ENCODE measurements at regions not wholly inside any gene's neighbourhood (a gene's known extent, or its start where the extent isn't known, plus 50 kb on each side); places are given as distances from the start of the nearest gene placed in this dataset.
"Not testable (repeated sequence)": the region's sequence is repeated elsewhere in the genome, so short reads cannot be mapped to it uniquely, and the experiment has no call there.

- DNase-seq, result no peak
- H3K36me3 ChIP-seq (ENCODE audit: control insufficient read depth, insufficient read depth, low read length), result no peaks in the 10 kb centered on the region
- H3K4me1 ChIP-seq (ENCODE audit: control insufficient read depth, insufficient read depth, low read length), result no peaks in the 10 kb centered on the region
- H3K4me3 ChIP-seq (ENCODE audit: low read length), result no peak overlapping the region
- H3K9me3 ChIP-seq (ENCODE audit: control insufficient read depth, low read depth, low read length), result no peaks in the 10 kb centered on the region
- no peak overlapping the region for H3K27ac ChIP-seq (ENCODE audit: low read length)
- no peaks in the 10 kb centered on the region for H3K27me3 ChIP-seq (ENCODE audit: control insufficient read depth, insufficient read depth, low read length)
Observed at GRCh38 chr2:53610260-53610659, 157.3 kb upstream of the CHAC2 start.

DNA sequence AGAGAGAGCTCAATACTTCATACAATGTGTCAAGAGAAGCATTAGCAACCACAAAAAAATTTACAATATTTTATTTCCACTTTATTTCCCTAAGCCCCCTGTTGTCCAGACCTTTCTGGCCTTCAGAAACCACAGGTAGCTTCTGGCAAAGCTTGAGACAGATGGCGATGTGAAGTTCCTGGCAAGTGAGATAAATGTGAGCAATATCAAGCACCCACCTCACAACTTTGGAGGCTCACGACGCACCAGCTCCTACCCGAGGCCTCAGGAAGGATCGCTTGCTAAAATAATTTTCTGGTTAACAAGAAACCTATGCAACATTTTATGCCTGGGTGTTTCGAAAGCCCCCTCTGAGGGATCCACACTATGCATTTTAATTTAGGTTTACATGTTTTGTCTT, 158.1 kb upstream of the CHAC2 start:
- 100% methylated on average over 1 of the region's 6 CpGs for WGBS (ENCODE audit: insufficient coverage, low lambda C conversion rate)
- Histone ChIP-seq H3K36me3 (ENCODE audit: control insufficient read depth, insufficient read depth, low read length) (no peaks in the 10 kb centered on the region), H3K27ac (ENCODE audit: low read length) (no peak overlapping the region), H3K27me3 (ENCODE audit: control insufficient read depth, insufficient read depth, low read length) (no peaks in the 10 kb centered on the region), H3K9me3 (ENCODE audit: control insufficient read depth, low read depth, low read length) (no peaks in the 10 kb centered on the region), H3K4me3 (ENCODE audit: low read length) (no peak overlapping the region), H3K4me1 (ENCODE audit: control insufficient read depth, insufficient read depth, low read length) (no peaks in the 10 kb centered on the region)
- no peak for DNase-seq

DNA sequence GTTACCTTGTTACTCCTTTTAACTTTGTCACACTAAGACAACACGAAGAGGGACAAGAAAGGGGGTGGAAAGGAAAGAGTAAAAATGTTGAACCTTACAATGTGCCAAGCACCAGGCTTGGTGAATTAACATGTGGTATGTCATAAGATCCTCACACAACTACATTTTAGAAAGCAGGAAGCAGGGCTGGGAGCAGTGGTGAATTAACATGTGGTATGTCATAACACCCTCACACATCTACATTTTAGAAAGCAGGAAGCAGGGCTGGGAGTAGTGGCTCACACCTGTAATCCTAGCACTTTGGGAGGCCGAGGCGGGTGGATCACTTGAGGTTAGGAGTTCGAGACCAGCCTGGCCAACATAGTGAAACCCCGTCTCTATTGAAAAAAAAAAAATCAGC, 159.3 kb upstream of the CHAC2 start:
- DNase-seq, result no peak
- H3K4me1 ChIP-seq (ENCODE audit: control insufficient read depth, insufficient read depth, low read length), result no peaks in the 10 kb centered on the region
- no peaks in the 10 kb centered on the region for H3K9me3 ChIP-seq (ENCODE audit: control insufficient read depth, low read depth, low read length)
- H3K36me3 ChIP-seq (ENCODE audit: control insufficient read depth, insufficient read depth, low read length), result no peaks in the 10 kb centered on the region
- no peak overlapping the region for H3K4me3 ChIP-seq (ENCODE audit: low read length)
- H3K27ac ChIP-seq (ENCODE audit: low read length), result no peak overlapping the region
- WGBS (ENCODE audit: insufficient coverage, low lambda C conversion rate), result no CpG with 5 or more reads among the region's 5 CpGs
- no peaks in the 10 kb centered on the region for H3K27me3 ChIP-seq (ENCODE audit: control insufficient read depth, insufficient read depth, low read length)

DNA sequence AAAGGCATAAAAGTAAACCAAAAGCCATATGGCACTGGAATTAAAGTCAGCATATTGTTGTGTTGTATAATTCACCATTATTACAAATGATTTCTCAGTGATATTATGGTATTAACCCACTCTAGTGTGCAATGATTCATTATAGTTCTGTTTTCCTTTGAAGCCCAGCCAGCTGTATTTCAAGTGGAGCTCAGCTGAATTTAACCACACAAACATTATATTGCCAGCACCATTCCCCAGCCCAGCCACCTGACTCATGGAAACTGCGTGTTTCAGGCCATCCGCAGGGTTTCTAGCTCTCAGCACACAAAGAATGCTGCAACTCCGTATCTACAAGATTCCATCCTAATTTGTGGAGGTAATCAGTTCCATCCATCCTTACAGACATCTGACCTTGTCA, 166.8 kb upstream of the CHAC2 start:
- Histone ChIP-seq H3K36me3 (ENCODE audit: control insufficient read depth, insufficient read depth, low read length) (no peaks in the 10 kb centered on the region), H3K9me3 (ENCODE audit: control insufficient read depth, low read depth, low read length) (no peaks in the 10 kb centered on the region), H3K4me3 (ENCODE audit: low read length) (no peak overlapping the region), H3K27ac (ENCODE audit: low read length) (no peak overlapping the region), H3K27me3 (ENCODE audit: control insufficient read depth, insufficient read depth, low read length) (no peaks in the 10 kb centered on the region), H3K4me1 (ENCODE audit: control insufficient read depth, insufficient read depth, low read length) (no peaks in the 10 kb centered on the region)
- WGBS (ENCODE audit: insufficient coverage, low lambda C conversion rate), result no CpG with 5 or more reads among the region's 3 CpGs
- peak in 1 of 2 donors; percentile 3 for DNase-seq

DNA sequence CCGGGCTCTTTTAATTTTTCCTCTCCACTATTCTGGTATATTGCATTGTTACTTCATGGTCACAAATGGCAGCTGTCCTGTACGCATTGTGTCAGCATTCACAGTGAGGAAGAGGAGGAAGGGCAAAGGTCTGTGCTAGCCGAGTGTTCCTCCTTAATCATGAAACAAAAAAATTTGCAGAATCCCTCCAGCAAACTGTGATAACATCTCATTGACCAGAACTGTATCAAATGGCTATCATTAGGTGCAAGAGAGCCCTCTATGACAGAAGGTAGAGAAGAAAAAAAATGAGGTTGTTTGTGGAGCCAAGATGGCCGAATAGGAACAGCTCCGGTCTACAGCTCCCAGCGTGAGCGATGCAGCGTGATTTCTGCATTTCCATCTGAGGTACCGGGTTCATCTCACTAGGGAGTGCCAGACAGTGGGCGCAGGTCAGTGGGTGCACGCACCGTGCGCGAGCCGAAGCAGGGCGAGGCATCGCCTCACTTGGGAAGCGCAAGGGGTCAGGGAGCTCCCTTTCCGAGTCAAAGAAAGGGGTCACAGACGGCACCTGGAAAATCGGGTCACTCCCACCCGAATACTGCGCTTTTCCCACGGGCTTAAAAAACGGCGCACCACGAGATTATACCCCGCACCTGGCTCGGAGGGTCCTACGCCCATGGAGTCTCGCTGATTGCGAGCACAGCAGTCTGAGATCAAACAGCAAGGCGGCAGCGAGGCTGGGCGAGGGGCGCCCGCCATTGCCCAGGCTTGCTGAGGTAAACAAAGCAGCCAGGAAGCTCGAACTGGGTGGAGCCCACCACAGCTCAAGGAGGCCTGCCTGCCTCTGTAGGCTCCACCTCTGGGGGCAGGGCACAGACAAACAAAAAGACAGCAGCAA, 180.6 kb upstream of the CHAC2 start:
- not testable (repeated sequence) for DNase-seq; H3K27ac ChIP-seq (ENCODE audit: low read length); H3K36me3 ChIP-seq (ENCODE audit: control insufficient read depth, insufficient read depth, low read length); H3K9me3 ChIP-seq (ENCODE audit: control insufficient read depth, low read depth, low read length); H3K4me3 ChIP-seq (ENCODE audit: low read length); H3K27me3 ChIP-seq (ENCODE audit: control insufficient read depth, insufficient read depth, low read length); H3K4me1 ChIP-seq (ENCODE audit: control insufficient read depth, insufficient read depth, low read length)
- WGBS (ENCODE audit: insufficient coverage, low lambda C conversion rate), result 89% methylated on average over 3 of the region's 38 CpGs

DNA sequence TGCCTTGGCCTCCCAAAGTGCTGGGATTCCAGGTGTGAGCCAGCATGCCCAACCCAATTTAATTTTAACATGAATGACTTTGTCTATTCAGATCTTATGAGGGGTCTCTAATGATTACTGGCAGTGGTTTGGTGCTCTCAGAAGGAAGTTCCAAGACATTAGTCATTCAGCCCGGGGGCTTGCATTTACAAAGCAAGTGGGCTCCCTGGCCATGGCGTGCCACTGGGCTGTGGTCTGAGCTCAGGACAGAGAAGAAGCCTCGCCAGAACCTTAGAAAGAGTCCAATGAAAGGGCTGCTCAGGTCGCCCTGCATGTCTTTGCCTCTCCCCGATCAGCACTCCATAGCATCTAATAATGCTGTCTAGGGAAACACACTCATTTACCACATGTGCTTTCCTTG, 182.6 kb upstream of the CHAC2 start:
- Histone ChIP-seq H3K4me1 (ENCODE audit: control insufficient read depth, insufficient read depth, low read length) (no peaks in the 10 kb centered on the region), H3K27ac (ENCODE audit: low read length) (no peak overlapping the region), H3K27me3 (ENCODE audit: control insufficient read depth, insufficient read depth, low read length) (no peaks in the 10 kb centered on the region), H3K4me3 (ENCODE audit: low read length) (no peak overlapping the region), H3K36me3 (ENCODE audit: control insufficient read depth, insufficient read depth, low read length) (no peaks in the 10 kb centered on the region), H3K9me3 (ENCODE audit: control insufficient read depth, low read depth, low read length) (no peaks in the 10 kb centered on the region)
- 90% methylated on average over 2 of the region's 5 CpGs for WGBS (ENCODE audit: insufficient coverage, low lambda C conversion rate)
- DNase-seq, result no peak

DNA sequence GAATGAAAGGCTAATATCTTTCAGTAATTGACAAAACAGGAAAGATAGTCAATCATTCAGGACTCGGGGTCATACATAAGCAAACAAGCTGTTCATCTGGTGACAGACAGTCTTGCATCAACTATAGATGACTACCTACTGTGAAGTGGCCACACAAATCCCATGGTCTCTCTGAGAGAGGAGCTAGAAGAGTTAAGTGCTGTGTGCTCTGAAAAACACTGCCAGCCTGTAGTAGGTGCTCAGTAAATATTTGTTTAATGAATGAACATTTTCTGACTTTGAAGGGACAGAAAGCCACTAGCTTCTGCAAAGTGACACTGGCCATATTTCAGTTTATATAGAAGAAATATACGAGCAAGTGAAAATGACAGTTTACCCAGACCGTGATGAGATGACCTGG, 184.0 kb upstream of the CHAC2 start:
- WGBS (ENCODE audit: insufficient coverage, low lambda C conversion rate), result no CpG with 5 or more reads among the region's 3 CpGs
- Histone ChIP-seq H3K27ac (ENCODE audit: low read length) (no peak overlapping the region), H3K9me3 (ENCODE audit: control insufficient read depth, low read depth, low read length) (no peaks in the 10 kb centered on the region), H3K27me3 (ENCODE audit: control insufficient read depth, insufficient read depth, low read length) (no peaks in the 10 kb centered on the region), H3K4me1 (ENCODE audit: control insufficient read depth, insufficient read depth, low read length) (no peaks in the 10 kb centered on the region), H3K36me3 (ENCODE audit: control insufficient read depth, insufficient read depth, low read length) (no peaks in the 10 kb centered on the region), H3K4me3 (ENCODE audit: low read length) (no peak overlapping the region)
- DNase-seq, result no peak

- Histone ChIP-seq H3K36me3 (ENCODE audit: control insufficient read depth, insufficient read depth, low read length) (no peaks in the 10 kb centered on the region), H3K4me3 (ENCODE audit: low read length) (no peak overlapping the region), H3K9me3 (ENCODE audit: control insufficient read depth, low read depth, low read length) (no peaks in the 10 kb centered on the region), H3K4me1 (ENCODE audit: control insufficient read depth, insufficient read depth, low read length) (no peaks in the 10 kb centered on the region), H3K27ac (ENCODE audit: low read length) (no peak overlapping the region), H3K27me3 (ENCODE audit: control insufficient read depth, insufficient read depth, low read length) (no peaks in the 10 kb centered on the region)
- whole genome bisulfite sequencing (ENCODE audit: insufficient coverage, low lambda C conversion rate), result no CpG with 5 or more reads among the region's 2 CpGs
- no peak for DNase-seq
Observed at GRCh38 chr2:53582556-53582955, 185.0 kb upstream of the CHAC2 start.

DNA sequence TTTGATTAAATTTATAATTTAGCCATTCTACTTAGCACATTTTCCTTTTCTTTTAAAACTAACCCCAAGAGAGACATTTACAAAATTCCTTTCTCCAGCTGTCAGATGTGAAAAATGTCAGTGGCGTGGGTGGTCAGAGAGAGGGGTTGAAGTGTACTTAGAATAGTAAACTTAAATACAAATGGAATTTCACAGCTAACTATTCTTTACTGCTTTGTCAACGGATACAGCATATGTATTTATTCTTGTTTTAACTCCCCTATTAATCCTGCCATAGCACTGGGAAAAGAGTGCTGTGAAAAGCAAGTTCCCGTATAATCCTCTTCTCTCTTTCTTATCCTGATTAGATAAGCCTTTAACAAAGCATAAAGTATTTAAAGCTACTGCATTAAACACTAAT, 191.4 kb upstream of the CHAC2 start:
- Histone ChIP-seq H3K27ac (ENCODE audit: low read length) (no peak overlapping the region), H3K36me3 (ENCODE audit: control insufficient read depth, insufficient read depth, low read length) (no peaks in the 10 kb centered on the region), H3K4me3 (ENCODE audit: low read length) (no peak overlapping the region), H3K9me3 (ENCODE audit: control insufficient read depth, low read depth, low read length) (no peaks in the 10 kb centered on the region), H3K27me3 (ENCODE audit: control insufficient read depth, insufficient read depth, low read length) (no peaks in the 10 kb centered on the region), H3K4me1 (ENCODE audit: control insufficient read depth, insufficient read depth, low read length) (no peaks in the 10 kb centered on the region)
- no peak for DNase-seq
- WGBS (ENCODE audit: insufficient coverage, low lambda C conversion rate), result 0% methylated on average over 1 of the region's 3 CpGs

DNA sequence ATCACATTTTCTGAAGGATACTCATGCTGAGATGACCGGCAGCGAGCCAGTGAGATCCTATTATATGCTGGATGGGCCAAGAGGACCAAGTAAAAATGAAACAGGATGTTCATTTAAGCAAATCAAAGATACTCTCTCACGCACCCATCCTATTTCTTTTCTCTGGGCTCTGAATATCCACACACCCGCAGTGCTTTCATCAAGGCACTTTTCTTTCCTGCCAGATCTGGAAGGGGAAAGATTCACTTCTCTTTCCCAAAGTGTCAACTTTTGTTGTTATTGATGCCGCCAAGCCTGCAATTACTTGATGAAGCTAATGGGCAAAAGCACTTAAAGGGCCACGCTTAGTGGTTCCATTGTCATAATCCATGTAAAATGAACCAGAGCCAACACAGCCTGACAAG, 191.9 kb upstream of the CHAC2 start:
- Histone ChIP-seq H3K9me3 (ENCODE audit: control insufficient read depth, low read depth, low read length) (no peaks in the 10 kb centered on the region), H3K36me3 (ENCODE audit: control insufficient read depth, insufficient read depth, low read length) (no peaks in the 10 kb centered on the region), H3K27ac (ENCODE audit: low read length) (no peak overlapping the region), H3K27me3 (ENCODE audit: control insufficient read depth, insufficient read depth, low read length) (no peaks in the 10 kb centered on the region), H3K4me3 (ENCODE audit: low read length) (no peak overlapping the region), H3K4me1 (ENCODE audit: control insufficient read depth, insufficient read depth, low read length) (no peaks in the 10 kb centered on the region)
- DNase-seq, result no peak
- WGBS (ENCODE audit: insufficient coverage, low lambda C conversion rate), result 100% methylated on average over 2 of the region's 6 CpGs

DNA sequence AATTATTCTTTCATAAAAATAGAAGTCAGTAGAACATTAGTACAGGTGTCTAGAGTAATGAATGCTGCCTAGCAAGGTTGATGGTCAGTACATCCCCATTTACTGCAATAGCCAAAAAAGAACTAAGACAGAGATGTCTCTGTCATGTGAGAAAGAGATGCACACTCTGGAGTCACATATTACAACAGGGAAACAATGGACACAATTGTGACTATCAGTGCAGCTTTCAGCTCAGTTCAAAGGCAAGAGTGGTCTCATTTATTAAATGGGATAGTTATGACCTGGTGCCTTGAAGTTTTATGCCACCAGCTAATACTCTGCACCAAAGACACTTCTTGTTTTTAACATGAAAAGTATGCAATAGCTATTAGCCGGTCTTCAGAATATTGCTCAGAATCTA, 194.9 kb upstream of the CHAC2 start:
- no peaks in the 10 kb centered on the region for H3K4me1 ChIP-seq (ENCODE audit: control insufficient read depth, insufficient read depth, low read length)
- WGBS (ENCODE audit: insufficient coverage, low lambda C conversion rate), result no CpG with 5 or more reads among the region's 1 CpG

More for the DNA sequence above, 194.9 kb upstream of the CHAC2 start:
- no peaks in the 10 kb centered on the region for H3K9me3 ChIP-seq (ENCODE audit: control insufficient read depth, low read depth, low read length)
- H3K27ac ChIP-seq (ENCODE audit: low read length), result no peak overlapping the region
- H3K27me3 ChIP-seq (ENCODE audit: control insufficient read depth, insufficient read depth, low read length), result no peaks in the 10 kb centered on the region
- DNase-seq, result no peak
- no peak overlapping the region for H3K4me3 ChIP-seq (ENCODE audit: low read length)
- no peaks in the 10 kb centered on the region for H3K36me3 ChIP-seq (ENCODE audit: control insufficient read depth, insufficient read depth, low read length)

Measured in large intestine (tissue), 3 donors.